K562 (cell line): ENCODE measurements at regions not wholly inside any gene's neighbourhood (a gene's known extent, or its start where the extent isn't known, plus 50 kb on each side); places are given as distances from the start of the nearest gene placed in this dataset.

Source experiments
- MEF2A ChIP-seq: IDR thresholded peaks from 2 replicates; pipeline ENCODE4 v1.6.1; 2011; ENCODE audit warnings: low read depth, mild to moderate bottlenecking, low read length, moderate library complexity; ENCODE audit not compliant: control insufficient read depth
- U2AF1 ChIP-seq: fragments of 200-400 bp; formaldehyde crosslinking; optimal IDR thresholded peaks from 2 replicates; pipeline ENCODE3; 2017; ENCODE audit warnings: mild to moderate bottlenecking, low read depth, low read length, moderate library complexity
- TF ChIP-seq, protein P1 (sequence below), 2 experiments: fragments of 450-650 bp in 1 of 2; sonication (generic) in 1 of 2; formaldehyde crosslinking in 1 of 2; IDR thresholded peaks; 2 replicates each; pipeline versions ENCODE4 v1.7.1 to v1.9.0; 2016 to 2022; ENCODE audit warnings: inconsistent platforms in 1 of 2, mild to moderate bottlenecking in 1 of 2, missing genetic modification reagents in 1 of 2
- TF ChIP-seq, protein P2 (sequence below): sonication (generic); formaldehyde crosslinking; IDR thresholded peaks from 2 replicates; pipeline ENCODE4 v1.8.1; 2022; ENCODE audit warnings: missing genetic modification reagents

DNA sequence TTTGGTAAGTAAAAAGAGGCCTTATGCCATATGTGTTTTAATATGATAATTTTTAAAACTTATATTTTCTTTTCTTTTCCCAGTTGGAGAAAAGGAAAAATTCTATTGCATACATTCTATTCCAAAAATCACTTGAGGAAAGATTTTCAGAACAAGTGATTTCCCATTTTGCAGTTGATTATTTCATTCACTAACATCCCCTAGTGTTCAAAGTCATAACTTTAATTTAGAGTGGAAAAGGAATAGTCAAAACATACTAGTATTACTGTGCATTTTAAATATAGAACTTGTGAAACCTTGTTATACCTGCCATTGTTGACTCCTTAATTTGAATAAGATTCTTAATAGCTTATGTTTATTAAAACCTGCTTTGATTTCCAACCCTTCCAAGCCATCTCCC lies 1157.6 kb upstream of the ADGRL4 start (continued):
- TF ChIP-seq, protein P1, sequence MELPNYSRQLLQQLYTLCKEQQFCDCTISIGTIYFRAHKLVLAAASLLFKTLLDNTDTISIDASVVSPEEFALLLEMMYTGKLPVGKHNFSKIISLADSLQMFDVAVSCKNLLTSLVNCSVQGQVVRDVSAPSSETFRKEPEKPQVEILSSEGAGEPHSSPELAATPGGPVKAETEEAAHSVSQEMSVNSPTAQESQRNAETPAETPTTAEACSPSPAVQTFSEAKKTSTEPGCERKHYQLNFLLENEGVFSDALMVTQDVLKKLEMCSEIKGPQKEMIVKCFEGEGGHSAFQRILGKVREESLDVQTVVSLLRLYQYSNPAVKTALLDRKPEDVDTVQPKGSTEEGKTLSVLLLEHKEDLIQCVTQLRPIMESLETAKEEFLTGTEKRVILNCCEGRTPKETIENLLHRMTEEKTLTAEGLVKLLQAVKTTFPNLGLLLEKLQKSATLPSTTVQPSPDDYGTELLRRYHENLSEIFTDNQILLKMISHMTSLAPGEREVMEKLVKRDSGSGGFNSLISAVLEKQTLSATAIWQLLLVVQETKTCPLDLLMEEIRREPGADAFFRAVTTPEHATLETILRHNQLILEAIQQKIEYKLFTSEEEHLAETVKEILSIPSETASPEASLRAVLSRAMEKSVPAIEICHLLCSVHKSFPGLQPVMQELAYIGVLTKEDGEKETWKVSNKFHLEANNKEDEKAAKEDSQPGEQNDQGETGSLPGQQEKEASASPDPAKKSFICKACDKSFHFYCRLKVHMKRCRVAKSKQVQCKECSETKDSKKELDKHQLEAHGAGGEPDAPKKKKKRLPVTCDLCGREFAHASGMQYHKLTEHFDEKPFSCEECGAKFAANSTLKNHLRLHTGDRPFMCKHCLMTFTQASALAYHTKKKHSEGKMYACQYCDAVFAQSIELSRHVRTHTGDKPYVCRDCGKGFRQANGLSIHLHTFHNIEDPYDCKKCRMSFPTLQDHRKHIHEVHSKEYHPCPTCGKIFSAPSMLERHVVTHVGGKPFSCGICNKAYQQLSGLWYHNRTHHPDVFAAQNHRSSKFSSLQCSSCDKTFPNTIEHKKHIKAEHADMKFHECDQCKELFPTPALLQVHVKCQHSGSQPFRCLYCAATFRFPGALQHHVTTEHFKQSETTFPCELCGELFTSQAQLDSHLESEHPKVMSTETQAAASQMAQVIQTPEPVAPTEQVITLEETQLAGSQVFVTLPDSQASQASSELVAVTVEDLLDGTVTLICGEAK (IDR thresholded peaks at IDR 0.05): no peak
- TF ChIP-seq, protein P1 (CRISPR knock-in tag; IDR thresholded peaks at IDR 0.05): no peak
- TF ChIP-seq, protein P2, sequence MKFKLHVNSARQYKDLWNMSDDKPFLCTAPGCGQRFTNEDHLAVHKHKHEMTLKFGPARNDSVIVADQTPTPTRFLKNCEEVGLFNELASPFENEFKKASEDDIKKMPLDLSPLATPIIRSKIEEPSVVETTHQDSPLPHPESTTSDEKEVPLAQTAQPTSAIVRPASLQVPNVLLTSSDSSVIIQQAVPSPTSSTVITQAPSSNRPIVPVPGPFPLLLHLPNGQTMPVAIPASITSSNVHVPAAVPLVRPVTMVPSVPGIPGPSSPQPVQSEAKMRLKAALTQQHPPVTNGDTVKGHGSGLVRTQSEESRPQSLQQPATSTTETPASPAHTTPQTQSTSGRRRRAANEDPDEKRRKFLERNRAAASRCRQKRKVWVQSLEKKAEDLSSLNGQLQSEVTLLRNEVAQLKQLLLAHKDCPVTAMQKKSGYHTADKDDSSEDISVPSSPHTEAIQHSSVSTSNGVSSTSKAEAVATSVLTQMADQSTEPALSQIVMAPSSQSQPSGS: no peak
- no peak for TF ChIP-seq MEF2A
- TF ChIP-seq U2AF1: no peak
